Mesothelial cell of epicardium (in vitro differentiated cells): ENCODE measurements at regions not wholly inside any gene's neighbourhood (a gene's known extent, or its start where the extent isn't known, plus 50 kb on each side); places are given as distances from the start of the nearest gene placed in this dataset.
A peak's percentile ranks its signal among the peaks of the same experiment; 100 is the strongest.

ENCODE experiments used
- DNase-seq, 2 experiments: peaks; one replicate each; pipeline ENCODE4 v3.0.0; 2021; ENCODE audit warnings: low spot score in 2 of 2; ENCODE audit not compliant: unreplicated experiment in 2 of 2
- H3K27ac Mint-ChIP-seq: 2 replicates; pipeline ENCODE4 v1.8.0; 2021; ENCODE audit warnings: mixed read lengths
- H3K27me3 Mint-ChIP-seq: 2 replicates; pipeline ENCODE4 v1.8.0; 2021; ENCODE audit warnings: low read depth, mixed read lengths
- H3K36me3 Mint-ChIP-seq: 2 replicates; pipeline ENCODE4 v1.8.0; 2021; ENCODE audit warnings: mixed read lengths
- H3K4me1 Mint-ChIP-seq: 2 replicates; pipeline ENCODE4 v1.8.0; 2021; ENCODE audit warnings: mixed read lengths
- H3K4me3 Mint-ChIP-seq: 2 replicates; pipeline ENCODE4 v1.8.0; 2021; ENCODE audit warnings: mild to moderate bottlenecking, moderate library complexity, mixed read lengths
- H3K9me3 Mint-ChIP-seq: 2 replicates; pipeline ENCODE4 v1.8.0; 2021; ENCODE audit warnings: mixed read lengths
- TF ChIP-seq, protein P1 (sequence below): fragments of 200-600 bp; sonication (generic); IDR thresholded peaks from one replicate; pipeline ENCODE4 v1.5.0; 2021; ENCODE audit warnings: antibody characterized with exemption; ENCODE audit not compliant: unreplicated experiment

DNA sequence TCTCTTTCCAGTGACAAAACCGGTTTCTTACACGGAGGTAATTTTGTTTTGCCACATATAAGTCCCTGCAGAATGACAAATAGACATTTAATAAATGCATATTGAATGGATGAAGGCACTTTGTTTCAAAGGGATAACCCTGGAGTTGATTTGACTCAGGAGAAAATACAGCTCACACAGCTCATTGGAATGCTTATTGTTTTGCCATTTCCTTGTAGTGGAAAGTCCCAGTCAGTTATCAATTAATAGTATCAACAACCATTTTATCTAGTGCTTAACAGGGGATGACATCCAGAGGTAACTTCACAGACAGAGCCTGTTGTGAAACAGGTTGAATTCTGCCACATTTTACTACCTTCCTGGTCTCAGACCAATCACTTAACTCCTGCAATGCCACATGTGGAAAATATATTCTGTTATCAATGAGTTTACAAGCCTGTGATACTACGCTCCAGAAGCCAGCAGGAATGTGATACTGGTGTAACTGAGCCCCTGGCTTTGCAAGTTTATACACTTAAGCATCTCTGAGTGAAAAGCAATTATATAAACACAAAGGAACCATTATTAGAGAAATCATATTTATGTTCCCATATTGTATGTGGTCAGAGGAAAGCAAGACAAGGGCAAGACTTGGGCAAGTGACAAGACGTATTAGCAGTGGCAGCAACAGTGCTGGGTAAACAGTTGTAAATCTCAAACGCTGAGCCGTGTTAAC, 123.1 kb upstream of the ANKRD55 start:
- Mint-ChIP-seq H3K9me3 (peaks cover 5% of the 10 kb centered on the region), H3K4me1 (peaks cover 63% of the 10 kb centered on the region), H3K27ac (peak overlapping the region; percentile 96), H3K36me3 (peaks cover 6% of the 10 kb centered on the region), H3K27me3 (no peaks in the 10 kb centered on the region), H3K4me3 (no peak overlapping the region)
- DNase-seq: no peak
- TF ChIP-seq, protein P1, sequence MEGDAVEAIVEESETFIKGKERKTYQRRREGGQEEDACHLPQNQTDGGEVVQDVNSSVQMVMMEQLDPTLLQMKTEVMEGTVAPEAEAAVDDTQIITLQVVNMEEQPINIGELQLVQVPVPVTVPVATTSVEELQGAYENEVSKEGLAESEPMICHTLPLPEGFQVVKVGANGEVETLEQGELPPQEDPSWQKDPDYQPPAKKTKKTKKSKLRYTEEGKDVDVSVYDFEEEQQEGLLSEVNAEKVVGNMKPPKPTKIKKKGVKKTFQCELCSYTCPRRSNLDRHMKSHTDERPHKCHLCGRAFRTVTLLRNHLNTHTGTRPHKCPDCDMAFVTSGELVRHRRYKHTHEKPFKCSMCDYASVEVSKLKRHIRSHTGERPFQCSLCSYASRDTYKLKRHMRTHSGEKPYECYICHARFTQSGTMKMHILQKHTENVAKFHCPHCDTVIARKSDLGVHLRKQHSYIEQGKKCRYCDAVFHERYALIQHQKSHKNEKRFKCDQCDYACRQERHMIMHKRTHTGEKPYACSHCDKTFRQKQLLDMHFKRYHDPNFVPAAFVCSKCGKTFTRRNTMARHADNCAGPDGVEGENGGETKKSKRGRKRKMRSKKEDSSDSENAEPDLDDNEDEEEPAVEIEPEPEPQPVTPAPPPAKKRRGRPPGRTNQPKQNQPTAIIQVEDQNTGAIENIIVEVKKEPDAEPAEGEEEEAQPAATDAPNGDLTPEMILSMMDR: no peak

DNA sequence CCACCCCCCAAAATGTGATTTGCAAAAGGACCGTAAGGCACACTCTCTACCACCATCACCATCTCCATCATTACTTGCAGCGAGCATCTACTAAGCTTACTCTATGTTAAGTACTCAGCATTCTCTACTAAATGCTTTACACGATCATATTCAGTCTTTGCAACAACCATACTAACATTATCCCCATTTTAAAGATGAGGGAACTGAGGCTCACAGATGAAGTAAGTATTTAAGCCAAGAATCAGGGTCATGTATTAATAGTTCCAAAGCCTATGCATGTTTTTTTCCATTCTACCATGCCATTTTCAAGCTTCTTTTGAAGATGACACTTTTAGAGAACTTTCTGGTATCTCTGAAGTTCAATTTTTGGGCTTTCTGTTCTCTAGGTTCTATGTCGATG, 121.7 kb upstream of the ANKRD55 start:
- TF ChIP-seq, protein P1: no peak
- Mint-ChIP-seq H3K9me3 (no peaks in the 10 kb centered on the region), H3K27ac (peak overlapping the region; percentile 42), H3K27me3 (no peaks in the 10 kb centered on the region), H3K4me1 (peaks cover 74% of the 10 kb centered on the region), H3K4me3 (no peak overlapping the region), H3K36me3 (peaks cover 1% of the 10 kb centered on the region)
- DNase-seq: no peak

DNA sequence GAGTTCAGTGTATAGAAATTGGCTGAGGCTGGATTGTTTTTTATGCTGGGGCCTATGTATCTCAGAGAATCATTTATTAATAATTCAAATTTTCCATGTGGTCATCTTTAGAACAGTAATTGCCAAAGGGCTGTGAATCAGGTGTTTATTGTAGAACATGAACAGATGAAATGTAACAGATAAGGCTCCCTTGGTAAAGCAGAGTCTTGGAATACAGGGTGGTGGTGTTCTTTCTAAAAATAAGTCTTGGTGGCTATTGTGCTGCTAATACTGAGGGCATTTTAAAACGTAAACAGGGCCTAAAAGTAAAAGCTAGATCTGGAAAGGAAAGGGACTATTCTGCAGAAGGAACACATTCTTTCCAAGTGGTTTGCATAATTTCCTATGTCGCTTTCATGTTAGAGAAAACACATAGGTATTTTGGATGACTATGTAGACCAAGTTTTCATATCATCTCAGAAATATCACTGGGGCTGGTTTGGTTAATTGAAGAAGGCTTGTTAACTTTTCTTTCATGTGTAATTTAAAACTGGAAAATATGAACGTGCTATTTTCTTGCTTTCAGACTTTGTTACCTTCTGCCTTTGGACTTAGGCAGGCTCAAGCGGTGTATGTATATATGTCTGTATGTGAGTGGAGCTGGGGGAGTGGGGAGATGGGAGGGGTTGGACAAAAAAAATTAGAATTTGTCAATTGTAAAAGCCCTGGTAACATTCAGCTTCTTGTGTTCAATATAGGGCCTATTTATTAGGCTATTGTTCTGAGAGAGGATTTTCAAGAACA, 119.9 kb upstream of the ANKRD55 start:
- Mint-ChIP-seq H3K9me3 (no peaks in the 10 kb centered on the region), H3K4me1 (peaks cover 66% of the 10 kb centered on the region), H3K4me3 (no peak overlapping the region), H3K27me3 (no peaks in the 10 kb centered on the region), H3K36me3 (no peaks in the 10 kb centered on the region), H3K27ac (peak overlapping the region; percentile 74)
- TF ChIP-seq, protein P1: no peak
- DNase-seq: no peak

DNA sequence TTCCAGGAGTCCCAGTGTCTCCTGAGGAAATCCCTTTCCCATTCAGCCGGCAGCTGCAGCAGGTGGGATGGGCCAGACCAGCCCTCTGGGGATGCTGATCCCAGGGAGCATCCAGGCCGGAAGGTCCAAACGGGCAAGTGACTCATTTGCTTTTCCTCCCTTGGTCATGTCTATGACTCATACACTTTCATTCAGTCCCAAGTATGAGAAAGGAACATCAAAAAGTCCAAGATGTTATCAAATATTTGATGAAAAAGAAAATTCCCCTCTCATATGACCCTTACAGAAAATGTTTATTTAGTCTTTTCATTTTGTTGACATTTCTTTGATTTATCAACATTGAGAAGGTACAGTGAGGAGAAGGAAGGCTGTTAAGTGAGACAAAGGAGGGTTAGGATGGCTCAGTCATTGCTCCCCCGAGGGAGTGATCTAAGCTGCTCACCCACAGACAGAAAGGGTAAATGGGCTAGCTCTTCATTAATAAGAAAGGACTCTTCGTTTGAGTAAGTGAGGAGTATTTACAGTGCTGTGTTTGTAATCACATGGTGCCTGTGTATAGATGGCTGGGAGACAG, 117.6 kb upstream of the ANKRD55 start:
- peaks cover 1% of the 10 kb centered on the region for H3K36me3 Mint-ChIP-seq
- TF ChIP-seq, protein P1: no peak
- peak overlapping the region; percentile 83 for H3K27ac Mint-ChIP-seq
- DNase-seq: no peak
- no peaks in the 10 kb centered on the region for H3K9me3 Mint-ChIP-seq
- H3K4me1 Mint-ChIP-seq: peaks cover 55% of the 10 kb centered on the region
- H3K4me3 Mint-ChIP-seq: no peak overlapping the region
- no peaks in the 10 kb centered on the region for H3K27me3 Mint-ChIP-seq

DNA sequence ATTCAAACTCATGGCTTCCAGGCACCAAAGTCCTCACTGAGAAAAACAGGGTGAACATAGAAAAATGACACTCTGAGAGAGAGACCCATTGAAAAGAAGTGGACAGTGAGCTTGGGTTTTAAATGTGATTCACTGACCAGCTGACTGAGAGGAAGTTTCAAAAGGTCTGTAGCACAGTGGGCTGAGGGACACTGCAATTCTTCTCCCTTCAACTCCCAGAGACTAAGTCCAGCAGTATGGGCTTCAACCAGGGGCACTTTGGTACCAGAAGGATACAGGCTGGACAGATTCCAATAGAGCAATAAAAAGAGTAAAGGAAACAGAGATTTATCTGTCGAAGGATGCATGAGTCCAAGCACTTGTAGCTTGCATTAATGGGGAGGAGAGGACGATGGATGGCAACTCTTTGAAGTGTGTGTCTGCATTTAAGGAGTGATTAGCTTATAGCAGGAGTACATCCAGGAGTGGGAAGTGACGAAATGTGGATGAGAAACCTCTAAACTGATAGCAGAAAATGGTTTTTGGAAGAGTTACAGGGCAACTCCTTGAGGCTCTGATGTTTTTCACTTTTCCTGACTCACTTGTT, 117.0 kb upstream of the ANKRD55 start:
- Mint-ChIP-seq H3K36me3 (peaks cover 1% of the 10 kb centered on the region), H3K27me3 (no peaks in the 10 kb centered on the region), H3K9me3 (no peaks in the 10 kb centered on the region), H3K4me1 (peaks cover 50% of the 10 kb centered on the region), H3K4me3 (no peak overlapping the region), H3K27ac (peak overlapping the region; percentile 83)
- TF ChIP-seq, protein P1: no peak
- DNase-seq: no peak
